HG03108 (cell line): ENCODE measurements at regions not wholly inside any gene's neighbourhood (a gene's known extent, or its start where the extent isn't known, plus 50 kb on each side); places are given as distances from the start of the nearest gene placed in this dataset.

Experiments
- ATAC-seq: cut with Tn5 transposase; IDR thresholded peaks from one replicate; pipeline ENCODE4 v1.9.1; 2021; ENCODE audit warnings: moderate library complexity; ENCODE audit not compliant: unreplicated experiment

GRCh38 chr3:70899816-70900215 is 587.4 kb upstream of the MDFIC2 start:
- ATAC-seq = no peak

GRCh38 chr3:70890020-70890394 is 577.6 kb upstream of the MDFIC2 start:
- no peak for ATAC-seq

- ATAC-seq = no peak
Measured at GRCh38 chr3:70889162-70890019, 577.0 kb upstream of the MDFIC2 start.

GRCh38 chr3:70885636-70886035 is 573.2 kb upstream of the MDFIC2 start:
- no peak for ATAC-seq

- ATAC-seq = no peak
Measured at GRCh38 chr3:70882104-70882503, 569.7 kb upstream of the MDFIC2 start.

- ATAC-seq = no peak
Measured at GRCh38 chr3:70880421-70880820, 568.0 kb upstream of the MDFIC2 start.

- no peak for ATAC-seq
Measured at GRCh38 chr3:70876154-70876553, 563.7 kb upstream of the MDFIC2 start.

GRCh38 chr3:70874196-70874595 is 561.8 kb upstream of the MDFIC2 start:
- no peak for ATAC-seq

- no peak for ATAC-seq
Measured at GRCh38 chr3:70873686-70874085, 561.2 kb upstream of the MDFIC2 start.

GRCh38 chr3:70871909-70872656 is 559.6 kb upstream of the MDFIC2 start:
- no peak for ATAC-seq

GRCh38 chr3:70870576-70870975 is 558.1 kb upstream of the MDFIC2 start:
- no peak for ATAC-seq

- no peak for ATAC-seq
Measured at GRCh38 chr3:70868561-70868960, 556.1 kb upstream of the MDFIC2 start.

GRCh38 chr3:70863049-70863448 is 550.6 kb upstream of the MDFIC2 start:
- ATAC-seq = no peak

- no peak for ATAC-seq
Measured at GRCh38 chr3:70861855-70862254, 549.4 kb upstream of the MDFIC2 start.

- no peak for ATAC-seq
Measured at GRCh38 chr3:70861234-70861633, 548.8 kb upstream of the MDFIC2 start.

GRCh38 chr3:70857916-70858315 is 545.5 kb upstream of the MDFIC2 start:
- ATAC-seq = no peak

GRCh38 chr3:70856414-70857162 is 544.1 kb upstream of the MDFIC2 start:
- no peak for ATAC-seq

- no peak for ATAC-seq
Measured at GRCh38 chr3:70855149-70855548, 542.7 kb upstream of the MDFIC2 start.

GRCh38 chr3:70854108-70854507 is 541.7 kb upstream of the MDFIC2 start:
- no peak for ATAC-seq

- no peak for ATAC-seq
Measured at GRCh38 chr3:70853161-70853944, 540.9 kb upstream of the MDFIC2 start.
